ENCODE measurements at regions not wholly inside any gene's neighbourhood (a gene's known extent, or its start where the extent isn't known, plus 50 kb on each side); places are given as distances from the start of the nearest gene placed in this dataset.

DNA sequence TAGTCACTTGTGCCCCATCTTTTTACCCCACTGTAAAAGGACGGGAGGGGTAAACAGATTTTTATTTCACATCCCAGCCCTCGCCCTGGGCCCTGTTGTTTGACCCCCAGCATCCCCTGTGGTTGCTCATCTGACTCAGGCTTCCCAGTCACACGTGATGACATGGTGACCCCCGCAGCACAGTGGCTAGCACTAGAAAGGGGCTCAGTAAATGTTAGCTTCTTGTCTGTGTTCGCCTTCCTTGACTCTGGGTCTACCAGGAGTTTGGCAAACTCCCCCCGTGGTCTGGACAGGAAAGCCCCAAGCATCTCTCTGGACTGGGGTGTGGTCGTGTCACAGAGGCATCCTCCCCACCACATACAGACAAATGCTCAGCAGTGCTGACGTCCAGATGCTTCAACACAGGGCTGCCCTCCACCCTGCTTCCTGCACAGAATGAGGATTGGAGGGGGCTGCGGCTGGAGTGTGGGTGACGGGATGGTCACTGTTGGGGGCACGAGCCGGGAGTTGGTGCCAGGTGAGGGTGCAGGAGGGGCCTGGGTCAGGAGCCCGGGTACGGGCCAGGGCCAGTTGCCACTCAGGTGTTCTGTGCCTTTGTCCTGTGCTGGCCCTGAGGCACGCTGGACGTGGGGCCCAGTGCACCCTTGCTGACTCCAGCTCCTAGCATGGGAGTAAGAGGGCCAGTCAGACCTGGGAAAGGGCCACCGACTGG lies 69.1 kb downstream of the METRNL start:
- no peak overlapping the region for H3K4me3 ChIP-seq
- no peak for DNase-seq
- H3K36me3 ChIP-seq, result no peaks in the 10 kb centered on the region
- no peaks in the 10 kb centered on the region for H3K9me3 ChIP-seq
- TF ChIP-seq EP300 (IDR thresholded peaks at IDR 0.05; ENCODE audit: low read depth), result no peak
- TF ChIP-seq POLR2AphosphoS5 (IDR thresholded peaks at IDR 0.05), result no peak
- TF ChIP-seq POLR2A (IDR thresholded peaks at IDR 0.05), result no peak
- TF ChIP-seq, protein P1, sequence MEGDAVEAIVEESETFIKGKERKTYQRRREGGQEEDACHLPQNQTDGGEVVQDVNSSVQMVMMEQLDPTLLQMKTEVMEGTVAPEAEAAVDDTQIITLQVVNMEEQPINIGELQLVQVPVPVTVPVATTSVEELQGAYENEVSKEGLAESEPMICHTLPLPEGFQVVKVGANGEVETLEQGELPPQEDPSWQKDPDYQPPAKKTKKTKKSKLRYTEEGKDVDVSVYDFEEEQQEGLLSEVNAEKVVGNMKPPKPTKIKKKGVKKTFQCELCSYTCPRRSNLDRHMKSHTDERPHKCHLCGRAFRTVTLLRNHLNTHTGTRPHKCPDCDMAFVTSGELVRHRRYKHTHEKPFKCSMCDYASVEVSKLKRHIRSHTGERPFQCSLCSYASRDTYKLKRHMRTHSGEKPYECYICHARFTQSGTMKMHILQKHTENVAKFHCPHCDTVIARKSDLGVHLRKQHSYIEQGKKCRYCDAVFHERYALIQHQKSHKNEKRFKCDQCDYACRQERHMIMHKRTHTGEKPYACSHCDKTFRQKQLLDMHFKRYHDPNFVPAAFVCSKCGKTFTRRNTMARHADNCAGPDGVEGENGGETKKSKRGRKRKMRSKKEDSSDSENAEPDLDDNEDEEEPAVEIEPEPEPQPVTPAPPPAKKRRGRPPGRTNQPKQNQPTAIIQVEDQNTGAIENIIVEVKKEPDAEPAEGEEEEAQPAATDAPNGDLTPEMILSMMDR (IDR thresholded peaks at IDR 0.05), result no peak
- H3K4me1 ChIP-seq, result peaks cover 0 to 5% (median 2%) of the 10 kb centered on the region in 4 donors
- intact Hi-C loops (cut with DNase I; ENCODE audit: low total_unique reads) (no loop called here), in situ Hi-C loops (cut with MboI; ENCODE audit: low pct_ligation_motif_present in 1 of 4, low pct_unique_long_range_greater_than_20kb in 1 of 4, low sequenced_read_pairs in 3 of 4) (no loop called here)
- H3K27me3 ChIP-seq, result no peaks in the 10 kb centered on the region
- 80 to 82% methylated on average over 1 to 16 of the region's 17 CpGs for WGBS, 2 donors (ENCODE audit: low coverage in 1 of 2)
- no peak overlapping the region for H3K27ac ChIP-seq

DNA sequence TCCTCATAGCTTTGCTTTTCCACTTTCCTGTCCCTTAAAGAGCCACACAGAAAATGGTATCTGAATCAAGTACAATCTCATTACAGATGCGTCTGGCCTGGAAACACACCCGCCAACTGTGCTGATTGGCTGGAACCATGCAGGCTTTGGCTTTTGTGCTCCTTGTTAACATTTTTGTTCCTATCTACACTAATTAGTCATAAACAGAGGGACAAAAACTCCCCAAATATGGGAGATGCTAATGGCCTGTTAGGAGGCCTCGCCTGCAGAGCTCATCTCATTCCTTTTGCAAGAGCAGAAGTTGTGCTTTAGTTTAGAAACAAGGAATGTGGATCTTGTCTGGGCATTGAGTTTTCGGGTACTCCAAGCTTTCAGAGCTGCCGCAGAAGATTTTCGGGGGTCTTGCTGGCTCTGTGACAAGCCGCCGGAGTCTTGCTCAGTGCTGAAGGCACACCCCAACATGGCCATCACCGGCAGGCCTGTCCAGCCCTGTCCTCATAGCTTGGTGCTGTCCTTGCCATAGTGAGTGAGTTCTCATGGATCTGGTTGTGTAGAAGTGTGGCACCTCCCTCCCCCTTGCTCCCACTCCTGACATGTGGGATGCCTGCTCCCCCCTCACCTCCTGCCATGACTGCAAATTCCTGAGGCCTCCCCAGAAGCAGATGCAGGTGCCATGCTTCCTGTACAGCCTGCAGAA lies 69.8 kb downstream of the METRNL start:
- Histone ChIP-seq H3K4me3 (no peak overlapping the region), H3K27ac (no peak overlapping the region), H3K9me3 (no peaks in the 10 kb centered on the region), H3K27me3 (no peaks in the 10 kb centered on the region), H3K4me1 (peaks cover 0 to 5% (median 2%) of the 10 kb centered on the region in 4 donors), H3K36me3 (no peaks in the 10 kb centered on the region)
- intact Hi-C loops (cut with DNase I; ENCODE audit: low total_unique reads), result no loop called here
- in situ Hi-C loops (cut with MboI; ENCODE audit: low pct_ligation_motif_present in 1 of 4, low pct_unique_long_range_greater_than_20kb in 1 of 4, low sequenced_read_pairs in 3 of 4), result no loop called here
- no peak for TF ChIP-seq EP300 (IDR thresholded peaks at IDR 0.05; ENCODE audit: low read depth)
- TF ChIP-seq POLR2A (IDR thresholded peaks at IDR 0.05), result no peak
- TF ChIP-seq, protein P1 (IDR thresholded peaks at IDR 0.05), result no peak
- no peak for TF ChIP-seq POLR2AphosphoS5 (IDR thresholded peaks at IDR 0.05)
- 82 to 100% methylated on average over 4 to 9 of the region's 9 CpGs for WGBS, 2 donors (ENCODE audit: low coverage in 1 of 2)
- no peak for DNase-seq

DNA sequence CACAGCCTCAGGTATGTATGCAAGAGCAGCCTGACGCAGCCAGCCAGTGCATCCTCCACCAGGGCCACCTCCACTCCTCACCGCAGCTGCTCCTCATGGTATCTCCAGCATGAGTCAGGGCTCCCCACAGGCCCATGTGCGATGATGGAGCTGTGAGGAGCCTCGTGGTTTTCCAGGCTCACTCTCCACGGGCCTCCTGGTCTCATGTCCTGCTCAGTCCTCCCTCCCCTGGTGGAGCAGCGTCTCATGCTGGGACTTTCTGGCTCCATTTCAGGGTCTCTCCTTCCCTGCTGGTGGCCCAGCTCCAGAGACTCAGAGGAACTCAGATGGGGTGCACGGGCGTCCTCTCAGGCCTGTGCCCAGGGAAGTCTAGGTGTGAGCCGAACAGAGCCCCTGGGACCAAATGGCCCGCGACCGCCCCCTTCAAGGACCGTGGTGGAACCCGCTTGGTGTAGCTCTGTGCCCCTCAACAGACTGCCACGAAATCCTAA lies 70.4 kb downstream of the METRNL start:
- DNase-seq, result no peak
- WGBS, 2 donors (ENCODE audit: low coverage in 1 of 2), result 88 to 100% methylated on average over 2 to 15 of the region's 15 CpGs
- Histone ChIP-seq H3K27me3 (no peaks in the 10 kb centered on the region), H3K27ac (no peak overlapping the region), H3K4me3 (no peak overlapping the region), H3K36me3 (no peaks in the 10 kb centered on the region), H3K4me1 (peaks cover 0 to 5% (median 2%) of the 10 kb centered on the region in 4 donors), H3K9me3 (no peaks in the 10 kb centered on the region)
- no peak for TF ChIP-seq POLR2A (IDR thresholded peaks at IDR 0.05)
- TF ChIP-seq EP300 (IDR thresholded peaks at IDR 0.05; ENCODE audit: low read depth), result no peak
- TF ChIP-seq POLR2AphosphoS5 (IDR thresholded peaks at IDR 0.05), result no peak
- TF ChIP-seq, protein P1 (IDR thresholded peaks at IDR 0.05), result no peak
- in situ Hi-C loops (cut with MboI; ENCODE audit: low pct_ligation_motif_present in 1 of 4, low pct_unique_long_range_greater_than_20kb in 1 of 4, low sequenced_read_pairs in 3 of 4), result no loop called here
- intact Hi-C loops (cut with DNase I; ENCODE audit: low total_unique reads), result no loop called here

DNA sequence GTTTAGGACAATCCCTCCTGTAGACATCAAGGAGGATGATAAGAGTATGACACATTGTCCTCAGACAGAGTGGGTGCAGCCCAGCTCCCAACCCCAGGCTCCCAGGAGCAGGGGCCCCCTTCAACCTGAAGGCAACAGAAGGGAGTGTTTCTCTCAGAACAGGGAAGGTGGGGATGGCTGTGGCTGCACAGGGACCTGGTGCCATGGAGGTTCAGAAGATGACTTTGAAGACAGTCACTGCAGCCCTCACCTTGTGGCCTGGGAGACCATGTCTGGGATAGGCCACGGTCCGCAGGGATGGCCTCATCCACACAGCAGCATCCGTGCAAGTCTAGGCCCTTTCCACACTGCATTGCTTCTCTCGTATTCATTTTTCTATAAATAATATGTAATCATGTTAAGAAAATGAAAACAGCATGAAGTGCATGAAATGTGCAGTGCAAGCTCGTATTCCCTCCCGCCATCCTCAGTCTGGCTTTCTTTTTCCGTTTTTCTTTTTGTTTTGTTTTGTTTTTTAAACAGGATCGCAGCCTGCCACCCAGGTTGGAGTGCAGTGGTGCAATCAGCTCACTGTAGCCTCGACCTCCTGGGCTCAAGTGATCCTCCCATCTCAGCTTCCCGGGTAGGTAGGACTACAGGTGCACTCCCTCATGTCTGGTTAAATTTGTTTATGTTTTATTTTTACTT lies 71.1 kb downstream of the METRNL start:
- H3K27me3 ChIP-seq, result no peaks in the 10 kb centered on the region
- in situ Hi-C loops (cut with MboI; ENCODE audit: low pct_ligation_motif_present in 1 of 4, low pct_unique_long_range_greater_than_20kb in 1 of 4, low sequenced_read_pairs in 3 of 4) (no loop called here), intact Hi-C loops (cut with DNase I; ENCODE audit: low total_unique reads) (no loop called here)

More for the DNA sequence above, 71.1 kb downstream of the METRNL start:
- DNase-seq, result no peak
- Histone ChIP-seq H3K36me3 (no peaks in the 10 kb centered on the region), H3K4me3 (no peak overlapping the region), H3K9me3 (no peaks in the 10 kb centered on the region), H3K4me1 (peaks cover 0 to 5% (median 2%) of the 10 kb centered on the region in 4 donors), H3K27ac (no peak overlapping the region)
- TF ChIP-seq POLR2AphosphoS5 (IDR thresholded peaks at IDR 0.05) (no peak), POLR2A (IDR thresholded peaks at IDR 0.05) (no peak)
- TF ChIP-seq, protein P1 (IDR thresholded peaks at IDR 0.05), result no peak
- WGBS, 2 donors (ENCODE audit: low coverage in 1 of 2), result 72 to 80% methylated on average over 10 of the region's 10 CpGs
